Globus pallidus (tissue), 1 donor: ENCODE measurements at regions not wholly inside any gene's neighbourhood (a gene's known extent, or its start where the extent isn't known, plus 50 kb on each side); places are given as distances from the start of the nearest gene placed in this dataset.

Experiments used
- DNase-seq: peaks from one replicate; pipeline ENCODE4 v3.0.0-alpha.2; 2015; ENCODE audit warnings: low spot score

GRCh38 chr5:153880106-153880505 is 158.6 kb downstream of the FAM114A2 start:
- no peak for DNase-seq

DNA sequence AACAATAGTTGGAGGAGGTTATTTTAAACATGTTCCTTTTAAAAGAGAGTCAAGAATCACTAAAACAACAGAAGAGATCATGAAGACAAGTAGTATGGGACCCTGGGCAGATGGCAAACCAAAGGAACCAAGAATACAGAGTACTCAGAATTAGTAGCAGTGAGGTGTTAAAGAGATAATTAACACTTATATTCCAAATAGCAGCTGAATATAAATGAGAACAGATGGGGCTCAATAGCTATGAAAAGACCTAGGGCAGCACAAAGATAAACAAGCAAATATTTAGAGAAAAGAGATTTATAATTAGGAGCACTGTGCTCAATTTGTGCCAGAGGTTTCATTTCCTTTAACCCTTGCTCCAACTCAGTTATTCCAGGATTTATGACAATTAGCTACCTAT is 159.1 kb downstream of the FAM114A2 start:
- DNase-seq = no peak

DNA sequence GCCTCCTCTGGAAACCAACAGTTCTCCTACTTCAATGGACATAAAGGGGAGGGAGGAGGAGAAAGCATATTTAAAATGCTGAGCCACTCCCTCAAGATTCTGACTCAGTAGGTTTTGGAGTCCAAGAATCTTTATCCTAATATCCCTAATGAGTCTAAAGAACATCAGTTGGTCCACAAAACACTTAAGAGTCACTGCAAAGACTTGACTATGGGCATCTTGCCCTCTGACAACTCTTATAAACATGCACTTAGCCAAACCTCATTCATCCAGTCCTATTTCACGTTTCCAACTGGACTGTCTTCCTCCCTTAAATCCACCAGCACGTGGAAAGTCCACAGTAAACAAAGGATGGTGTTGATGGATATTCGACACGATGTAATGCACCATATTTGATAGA is 172.5 kb downstream of the FAM114A2 start:
- DNase-seq = no peak

DNA sequence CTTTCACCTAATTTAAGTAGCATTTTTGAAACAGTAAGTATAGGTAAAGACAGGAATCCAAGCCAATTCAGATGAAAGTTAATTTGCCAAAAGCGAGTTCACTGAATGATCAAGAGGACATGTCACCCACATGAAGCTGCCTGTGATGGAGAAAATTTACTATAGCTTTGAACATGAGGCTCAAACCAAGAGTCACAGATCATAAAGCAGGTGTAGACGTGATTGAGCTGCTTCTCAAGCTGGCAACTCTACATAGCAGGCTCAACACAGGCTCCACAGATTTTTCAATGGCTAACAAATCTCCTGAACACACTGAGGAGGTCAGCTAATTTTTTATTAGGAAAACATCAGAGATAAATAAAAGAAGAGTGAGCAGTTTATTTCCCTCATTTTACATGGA is 173.7 kb downstream of the FAM114A2 start:
- no peak for DNase-seq

- no peak for DNase-seq
Observed at GRCh38 chr5:153863951-153864350, 174.8 kb downstream of the FAM114A2 start.
